T-helper 9 cell (primary cell): ENCODE measurements at regions not wholly inside any gene's neighbourhood (a gene's known extent, or its start where the extent isn't known, plus 50 kb on each side); places are given as distances from the start of the nearest gene placed in this dataset.

Experiments
- DNase-seq: peaks from one replicate; pipeline ENCODE4 v3.0.0-alpha.2; 2020

- DNase-seq, result no peak
These were observed 558.7 kb upstream of the LRRTM1 start for GRCh38 chr2:80863147-80863714.

GRCh38 chr2:80858965-80859364 lies 554.4 kb upstream of the LRRTM1 start:
- no peak for DNase-seq

GRCh38 chr2:80856227-80856626 lies 551.7 kb upstream of the LRRTM1 start:
- no peak for DNase-seq

GRCh38 chr2:80854831-80855230 lies 550.3 kb upstream of the LRRTM1 start:
- no peak for DNase-seq

GRCh38 chr2:80852808-80853139 lies 548.2 kb upstream of the LRRTM1 start:
- no peak for DNase-seq

GRCh38 chr2:80852079-80852807 lies 547.7 kb upstream of the LRRTM1 start:
- no peak for DNase-seq

GRCh38 chr2:80830891-80831290 lies 526.3 kb upstream of the LRRTM1 start:
- no peak for DNase-seq

GRCh38 chr2:80822999-80823398 lies 518.4 kb upstream of the LRRTM1 start:
- DNase-seq, result no peak

GRCh38 chr2:80815259-80815658 lies 510.7 kb upstream of the LRRTM1 start:
- DNase-seq, result no peak

GRCh38 chr2:80786584-80786983 lies 482.0 kb upstream of the LRRTM1 start:
- no peak for DNase-seq

- DNase-seq, result no peak
These were observed 474.2 kb upstream of the LRRTM1 start for GRCh38 chr2:80778704-80779103.

- DNase-seq, result no peak
These were observed 444.0 kb upstream of the LRRTM1 start for GRCh38 chr2:80748592-80748991.

- DNase-seq, result no peak
These were observed 432.5 kb upstream of the LRRTM1 start for GRCh38 chr2:80737047-80737446.

- DNase-seq, result no peak
These were observed 420.4 kb upstream of the LRRTM1 start for GRCh38 chr2:80725001-80725400.

- no peak for DNase-seq
These were observed 418.3 kb upstream of the LRRTM1 start for GRCh38 chr2:80722803-80723202.

- no peak for DNase-seq
These were observed 415.1 kb upstream of the LRRTM1 start for GRCh38 chr2:80719607-80720006.

GRCh38 chr2:80715433-80715832 lies 410.9 kb upstream of the LRRTM1 start:
- no peak for DNase-seq

GRCh38 chr2:80711915-80712314 lies 407.4 kb upstream of the LRRTM1 start:
- no peak for DNase-seq

GRCh38 chr2:80706951-80707350 lies 402.4 kb upstream of the LRRTM1 start:
- DNase-seq, result no peak

GRCh38 chr2:80706541-80706940 lies 402.0 kb upstream of the LRRTM1 start:
- no peak for DNase-seq

- DNase-seq, result no peak
These were observed 399.0 kb upstream of the LRRTM1 start for GRCh38 chr2:80703532-80703931.

GRCh38 chr2:80700961-80701360 lies 396.4 kb upstream of the LRRTM1 start:
- DNase-seq, result no peak
